ENCODE measurements at regions not wholly inside any gene's neighbourhood (a gene's known extent, or its start where the extent isn't known, plus 50 kb on each side); places are given as distances from the start of the nearest gene placed in this dataset.

DNA sequence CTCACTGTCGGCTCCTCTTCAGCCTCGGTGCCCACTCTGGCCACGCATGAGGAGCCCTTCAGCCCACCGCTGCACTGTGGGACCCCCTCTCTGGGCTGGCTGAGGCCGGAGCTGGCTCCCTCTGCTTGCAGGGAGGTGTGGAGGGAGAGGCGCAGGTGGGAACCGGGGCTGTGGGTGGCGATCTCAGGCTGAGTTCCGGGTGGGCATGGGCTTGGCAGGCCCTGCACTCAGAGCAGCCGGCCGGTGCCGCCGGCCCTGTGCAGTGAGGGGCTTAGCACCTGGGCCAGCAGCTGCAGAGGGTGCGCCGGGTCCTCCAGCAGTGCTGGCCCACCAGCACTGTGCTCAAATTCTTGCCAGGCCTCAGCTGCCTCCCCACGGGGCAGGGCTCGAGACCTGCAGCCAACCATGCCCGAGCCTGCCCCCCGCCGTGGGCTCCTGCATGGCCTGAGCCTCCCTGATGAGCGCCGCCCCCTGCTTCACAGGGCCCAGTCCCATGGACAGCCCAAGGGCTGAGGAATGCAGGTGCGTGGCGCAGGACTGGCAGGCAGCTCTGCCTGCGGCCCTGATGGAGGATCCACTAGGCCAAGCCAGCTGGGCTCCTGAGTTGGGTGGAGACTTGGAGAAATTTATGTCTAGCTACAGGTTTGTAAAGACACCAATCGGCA lies 899.1 kb downstream of the SI start:
- TF ChIP-seq, protein P1, sequence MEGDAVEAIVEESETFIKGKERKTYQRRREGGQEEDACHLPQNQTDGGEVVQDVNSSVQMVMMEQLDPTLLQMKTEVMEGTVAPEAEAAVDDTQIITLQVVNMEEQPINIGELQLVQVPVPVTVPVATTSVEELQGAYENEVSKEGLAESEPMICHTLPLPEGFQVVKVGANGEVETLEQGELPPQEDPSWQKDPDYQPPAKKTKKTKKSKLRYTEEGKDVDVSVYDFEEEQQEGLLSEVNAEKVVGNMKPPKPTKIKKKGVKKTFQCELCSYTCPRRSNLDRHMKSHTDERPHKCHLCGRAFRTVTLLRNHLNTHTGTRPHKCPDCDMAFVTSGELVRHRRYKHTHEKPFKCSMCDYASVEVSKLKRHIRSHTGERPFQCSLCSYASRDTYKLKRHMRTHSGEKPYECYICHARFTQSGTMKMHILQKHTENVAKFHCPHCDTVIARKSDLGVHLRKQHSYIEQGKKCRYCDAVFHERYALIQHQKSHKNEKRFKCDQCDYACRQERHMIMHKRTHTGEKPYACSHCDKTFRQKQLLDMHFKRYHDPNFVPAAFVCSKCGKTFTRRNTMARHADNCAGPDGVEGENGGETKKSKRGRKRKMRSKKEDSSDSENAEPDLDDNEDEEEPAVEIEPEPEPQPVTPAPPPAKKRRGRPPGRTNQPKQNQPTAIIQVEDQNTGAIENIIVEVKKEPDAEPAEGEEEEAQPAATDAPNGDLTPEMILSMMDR (IDR thresholded peaks at IDR 0.05; ENCODE audit: low read length), result no peak
- TF ChIP-seq EZH2 (IDR thresholded peaks at IDR 0.05; ENCODE audit: borderline replicate concordance, low read length), result no peak
